GM12872 (cell line): ENCODE measurements at regions not wholly inside any gene's neighbourhood (a gene's known extent, or its start where the extent isn't known, plus 50 kb on each side); places are given as distances from the start of the nearest gene placed in this dataset.

Experiments used
- TF ChIP-seq, protein P1 (sequence below): IDR thresholded peaks from 3 replicates; pipeline ENCODE4 v1.5.1; 2011; ENCODE audit warnings: low read depth, mild to moderate bottlenecking, low read length, moderate library complexity; ENCODE audit not compliant: insufficient read depth

DNA sequence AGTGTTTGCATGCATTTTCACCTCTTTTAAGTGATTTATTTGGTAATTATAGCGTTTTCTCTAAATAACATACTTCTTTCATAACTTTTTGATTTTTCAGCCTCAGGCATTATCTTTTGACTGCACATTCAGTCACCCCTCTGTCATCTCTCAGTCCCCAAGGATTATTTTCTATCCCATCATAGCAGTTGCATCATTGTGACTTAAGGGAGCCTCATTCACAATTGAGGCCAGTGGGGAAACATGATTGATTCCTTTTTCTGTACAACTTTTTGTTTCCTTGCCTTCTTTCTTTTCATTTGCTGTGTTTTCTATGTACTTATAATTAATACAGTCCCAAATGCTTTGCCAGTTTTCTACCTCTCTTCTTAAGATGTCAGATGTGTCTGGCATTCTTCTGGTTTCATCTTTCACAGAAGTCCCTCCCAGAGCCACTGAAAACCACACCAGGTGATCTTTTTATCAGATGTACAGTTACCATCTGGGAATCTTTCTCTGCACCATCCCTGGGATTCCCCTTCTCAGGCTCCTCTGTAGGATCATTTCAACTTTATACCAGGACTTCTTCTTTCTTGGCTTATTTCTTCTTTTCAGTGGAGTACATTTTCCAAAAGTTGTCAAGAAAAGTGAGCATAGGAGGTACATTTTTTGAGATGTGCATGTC, 151.4 kb downstream of the RAP2B start:
- TF ChIP-seq, protein P1, sequence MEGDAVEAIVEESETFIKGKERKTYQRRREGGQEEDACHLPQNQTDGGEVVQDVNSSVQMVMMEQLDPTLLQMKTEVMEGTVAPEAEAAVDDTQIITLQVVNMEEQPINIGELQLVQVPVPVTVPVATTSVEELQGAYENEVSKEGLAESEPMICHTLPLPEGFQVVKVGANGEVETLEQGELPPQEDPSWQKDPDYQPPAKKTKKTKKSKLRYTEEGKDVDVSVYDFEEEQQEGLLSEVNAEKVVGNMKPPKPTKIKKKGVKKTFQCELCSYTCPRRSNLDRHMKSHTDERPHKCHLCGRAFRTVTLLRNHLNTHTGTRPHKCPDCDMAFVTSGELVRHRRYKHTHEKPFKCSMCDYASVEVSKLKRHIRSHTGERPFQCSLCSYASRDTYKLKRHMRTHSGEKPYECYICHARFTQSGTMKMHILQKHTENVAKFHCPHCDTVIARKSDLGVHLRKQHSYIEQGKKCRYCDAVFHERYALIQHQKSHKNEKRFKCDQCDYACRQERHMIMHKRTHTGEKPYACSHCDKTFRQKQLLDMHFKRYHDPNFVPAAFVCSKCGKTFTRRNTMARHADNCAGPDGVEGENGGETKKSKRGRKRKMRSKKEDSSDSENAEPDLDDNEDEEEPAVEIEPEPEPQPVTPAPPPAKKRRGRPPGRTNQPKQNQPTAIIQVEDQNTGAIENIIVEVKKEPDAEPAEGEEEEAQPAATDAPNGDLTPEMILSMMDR, result no peak

GRCh38 chr3:153314038-153314437, 152.0 kb downstream of the RAP2B start:
- TF ChIP-seq, protein P1, result no peak

DNA sequence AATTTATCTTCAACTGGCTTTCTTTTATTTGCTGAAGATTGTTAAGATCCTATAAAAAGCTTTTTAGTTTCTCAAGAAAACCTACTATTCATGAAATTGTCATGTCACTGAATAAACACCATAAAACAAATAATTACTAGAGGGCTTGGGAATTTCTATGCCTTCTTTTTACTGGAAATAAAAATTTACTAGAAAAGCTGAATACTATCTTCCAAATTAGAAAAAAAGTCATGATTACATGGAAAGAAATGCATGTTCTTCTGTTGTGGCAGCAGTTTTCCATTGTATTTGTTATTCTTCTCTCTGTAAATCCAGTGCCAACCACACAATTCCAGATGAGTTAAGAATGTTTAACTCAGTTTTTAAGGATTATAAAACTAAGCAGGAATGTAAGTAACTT, 153.8 kb downstream of the RAP2B start:
- TF ChIP-seq, protein P1, result no peak

DNA sequence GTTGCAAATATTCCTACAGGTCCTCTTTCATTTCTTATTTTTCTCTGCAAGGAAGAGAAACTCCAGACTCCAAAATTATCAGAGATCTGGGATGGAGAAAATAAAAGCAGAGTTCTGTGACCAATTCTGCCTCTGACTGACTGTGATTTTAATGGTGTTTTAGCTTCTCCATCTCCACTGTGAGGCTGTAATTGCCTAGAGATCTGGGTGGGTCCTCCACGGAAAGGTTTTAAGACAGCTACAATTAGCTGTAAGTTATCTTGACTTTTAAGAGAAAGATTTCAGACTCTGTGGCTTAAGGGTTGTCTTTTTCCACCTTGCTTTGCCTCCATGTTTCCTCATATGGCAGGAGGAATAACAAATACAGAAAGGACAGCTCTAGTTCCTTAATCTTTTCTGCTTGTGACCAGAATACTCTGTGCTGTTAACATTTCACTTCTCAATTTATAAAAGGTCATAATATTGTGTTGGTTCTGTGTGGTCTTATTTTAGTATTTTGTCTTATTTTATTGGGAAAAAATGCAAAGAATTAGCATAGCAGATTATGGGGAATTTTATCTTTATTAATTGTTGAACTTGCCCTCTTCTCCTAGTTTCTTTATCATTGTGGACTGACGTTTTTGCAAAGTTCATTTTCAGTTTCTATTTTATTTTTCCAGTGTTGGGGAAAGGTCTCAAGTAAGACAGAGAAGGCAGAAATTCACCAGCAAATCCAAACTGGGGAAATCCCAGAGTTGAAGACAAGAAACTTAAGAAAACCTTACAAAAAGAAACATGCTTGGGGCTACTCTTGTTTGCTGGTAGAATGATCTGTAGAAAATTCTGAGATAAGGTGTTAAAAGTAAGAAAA, 157.9 kb downstream of the RAP2B start:
- TF ChIP-seq, protein P1, result no peak

GRCh38 chr3:153320585-153321128, 158.6 kb downstream of the RAP2B start:
- TF ChIP-seq, protein P1, result no peak

GRCh38 chr3:153328690-153329089, 166.7 kb downstream of the RAP2B start:
- TF ChIP-seq, protein P1, result no peak

GRCh38 chr3:153330901-153331300, 168.9 kb downstream of the RAP2B start:
- TF ChIP-seq, protein P1, result no peak
